GM19324 (cell line): ENCODE measurements at regions not wholly inside any gene's neighbourhood (a gene's known extent, or its start where the extent isn't known, plus 50 kb on each side); places are given as distances from the start of the nearest gene placed in this dataset.
"Not testable (repeated sequence)": the region's sequence is repeated elsewhere in the genome, so short reads cannot be mapped to it uniquely, and the experiment has no call there.

Experiments used
- ATAC-seq: cut with Tn5 transposase; IDR thresholded peaks from one replicate; pipeline ENCODE4 v1.9.1; 2021; ENCODE audit warnings: mild to moderate bottlenecking, moderate library complexity; ENCODE audit not compliant: unreplicated experiment, low FRiP score

GRCh38 chr2:142668420-142668819 lies 209.0 kb upstream of the KYNU start:
- no peak for ATAC-seq

GRCh38 chr2:142665241-142665640 lies 212.2 kb upstream of the KYNU start:
- no peak for ATAC-seq

GRCh38 chr2:142650601-142651000 lies 226.9 kb upstream of the KYNU start:
- no peak for ATAC-seq

DNA sequence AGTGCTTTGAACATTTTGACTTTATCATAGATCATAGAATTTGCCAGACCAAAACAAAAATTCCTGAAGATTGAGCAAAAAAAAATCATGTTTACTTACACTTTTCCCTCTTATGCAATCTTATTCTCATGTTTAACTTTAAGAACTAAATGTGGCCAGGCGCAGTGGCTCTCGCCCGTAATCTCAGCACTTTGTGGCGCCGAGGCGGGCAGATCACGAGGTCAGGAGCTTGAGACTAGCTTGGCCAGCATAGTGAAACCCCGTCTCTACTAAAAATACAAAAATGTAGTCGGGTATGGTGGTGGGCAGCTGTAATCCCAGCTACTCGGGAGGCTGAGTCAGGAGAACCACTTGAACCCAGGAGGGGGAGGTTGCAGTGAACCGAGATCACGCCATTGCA lies 227.9 kb upstream of the KYNU start:
- ATAC-seq, result no peak

DNA sequence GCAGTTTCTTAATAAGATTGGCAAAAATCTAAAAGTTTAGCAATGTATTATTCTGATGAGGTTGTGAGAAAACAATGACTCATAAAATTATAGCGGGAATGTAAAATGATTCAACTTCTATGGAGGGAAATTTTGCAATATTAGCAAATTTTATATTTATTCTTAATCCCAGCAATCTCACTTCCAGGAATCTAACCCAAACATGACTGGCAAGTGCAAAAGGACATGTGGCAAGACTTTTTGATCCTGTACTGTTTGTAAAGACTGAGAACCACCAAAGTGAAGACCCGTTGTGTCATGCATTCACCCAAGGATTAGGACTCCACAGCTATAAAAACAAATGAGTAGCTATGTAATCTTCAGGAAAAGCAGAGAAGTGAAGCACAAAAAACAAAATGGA lies 234.8 kb upstream of the KYNU start:
- no peak for ATAC-seq

DNA sequence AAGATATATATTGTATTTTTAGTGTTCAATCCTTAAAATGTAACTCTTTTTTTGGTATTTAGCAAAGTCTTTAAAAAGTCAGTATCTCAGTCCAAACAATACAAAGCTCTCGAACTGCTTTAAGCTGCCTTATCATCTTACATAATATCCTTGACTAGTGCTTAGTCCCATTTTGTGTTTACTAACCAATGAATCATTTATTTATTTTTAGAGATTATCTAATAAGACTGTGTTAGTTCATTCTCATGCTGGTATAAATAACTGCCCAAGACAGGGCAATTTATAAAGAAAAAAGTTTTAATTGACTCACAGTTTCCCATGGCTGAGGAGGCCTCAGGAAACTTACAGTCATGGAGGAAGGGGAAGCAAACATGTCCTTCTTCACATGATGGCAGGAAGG lies 248.3 kb upstream of the KYNU start:
- ATAC-seq, result no peak

DNA sequence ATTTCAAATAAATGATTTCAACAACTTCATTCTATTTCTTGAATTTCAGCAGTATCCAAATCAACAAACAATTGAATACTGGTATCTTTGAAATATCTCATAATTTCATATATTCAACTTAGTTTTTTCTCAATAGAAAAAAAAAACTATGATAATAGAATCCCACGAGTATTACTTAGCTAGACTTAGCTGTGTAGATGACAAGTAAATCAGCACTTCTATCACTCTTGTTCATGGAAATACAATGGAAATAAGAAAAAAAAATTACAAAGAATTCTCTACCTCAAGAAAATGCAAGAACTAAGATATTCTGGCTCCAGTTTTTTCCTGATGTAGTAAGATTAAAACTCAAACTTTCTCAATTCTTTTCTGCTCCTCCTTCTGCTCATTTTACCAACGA lies 256.2 kb upstream of the KYNU start:
- ATAC-seq, result no peak

DNA sequence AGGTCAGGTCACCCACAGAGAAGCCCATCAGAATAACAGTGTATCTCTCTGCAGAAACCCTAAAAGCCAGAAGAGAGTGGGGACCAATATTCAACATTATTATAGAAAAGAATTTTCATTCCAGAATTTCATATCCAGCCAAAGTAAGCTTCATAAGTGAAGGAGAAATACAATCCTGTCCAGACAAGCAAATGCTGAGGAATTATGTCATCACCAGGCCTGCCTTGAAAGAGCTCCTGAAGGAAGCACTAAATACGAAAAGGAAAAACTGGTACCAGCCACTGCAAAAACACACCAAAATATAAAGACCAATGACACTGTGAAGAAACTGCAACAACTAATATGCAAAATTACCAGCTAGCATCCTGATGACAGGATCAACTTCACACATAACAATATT lies 260.0 kb upstream of the KYNU start:
- no peak for ATAC-seq

DNA sequence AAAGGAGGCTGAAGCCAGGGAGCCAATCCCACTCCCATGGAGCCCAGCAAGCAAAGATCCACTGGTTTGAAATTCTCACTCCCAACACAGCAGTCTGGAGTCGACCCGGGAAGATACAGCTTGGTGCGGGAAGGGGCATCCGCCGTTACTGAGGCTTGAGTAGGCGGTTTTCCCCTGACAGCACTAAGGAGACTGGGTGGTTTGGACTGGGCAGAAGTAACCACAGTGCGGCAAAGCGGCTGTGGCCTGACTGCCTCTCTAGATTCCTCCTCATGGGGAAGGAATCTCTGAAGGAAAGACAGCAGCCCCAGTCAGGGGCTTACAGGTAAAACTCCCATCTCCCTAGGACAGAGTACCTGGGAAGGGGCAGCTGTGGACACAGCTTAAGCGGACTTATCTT lies 261.6 kb upstream of the KYNU start:
- ATAC-seq, result no peak

DNA sequence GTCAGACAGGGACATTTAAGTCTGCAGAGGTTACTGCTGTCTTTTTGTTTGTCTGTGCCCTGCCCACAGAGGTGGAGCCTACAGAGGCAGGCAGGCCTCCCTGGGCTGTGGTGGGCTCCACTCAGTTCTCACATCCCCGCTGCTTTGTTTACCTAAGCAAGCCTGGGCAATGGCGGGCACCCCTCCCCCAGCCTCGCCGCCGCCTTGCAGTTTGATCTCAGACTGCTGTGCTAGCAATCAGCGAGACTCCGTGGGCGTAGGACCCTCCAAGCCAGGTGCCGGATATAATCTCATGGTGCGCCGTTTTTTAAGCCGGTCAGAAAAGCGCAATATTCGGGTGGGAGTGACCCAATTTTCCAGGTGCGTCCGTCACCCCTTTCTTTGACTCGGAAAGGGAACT lies 264.3 kb upstream of the KYNU start:
- not testable (repeated sequence) for ATAC-seq

DNA sequence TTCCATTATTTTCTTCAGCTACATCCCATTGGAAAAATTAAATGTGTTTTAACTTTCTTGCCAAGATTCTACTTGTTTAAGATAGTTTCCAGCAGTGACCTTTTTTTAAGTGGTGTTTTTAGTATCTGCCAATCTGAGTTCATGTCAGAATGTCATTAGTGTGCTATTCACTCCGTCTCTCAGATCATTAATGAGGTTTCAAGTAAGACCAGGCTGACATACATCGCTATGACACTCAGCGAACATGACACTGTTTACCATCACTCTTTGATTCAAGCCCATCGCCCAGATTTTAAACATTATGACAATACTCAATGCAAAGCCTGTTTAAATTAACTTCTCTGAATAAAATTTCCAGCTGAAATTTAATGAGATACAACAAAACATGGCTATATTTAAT lies 272.0 kb upstream of the KYNU start:
- ATAC-seq, result no peak

- no peak for ATAC-seq
These were observed 273.7 kb upstream of the KYNU start for GRCh38 chr2:142603759-142604158.

- no peak for ATAC-seq
These were observed 275.0 kb upstream of the KYNU start for GRCh38 chr2:142602418-142602989.

DNA sequence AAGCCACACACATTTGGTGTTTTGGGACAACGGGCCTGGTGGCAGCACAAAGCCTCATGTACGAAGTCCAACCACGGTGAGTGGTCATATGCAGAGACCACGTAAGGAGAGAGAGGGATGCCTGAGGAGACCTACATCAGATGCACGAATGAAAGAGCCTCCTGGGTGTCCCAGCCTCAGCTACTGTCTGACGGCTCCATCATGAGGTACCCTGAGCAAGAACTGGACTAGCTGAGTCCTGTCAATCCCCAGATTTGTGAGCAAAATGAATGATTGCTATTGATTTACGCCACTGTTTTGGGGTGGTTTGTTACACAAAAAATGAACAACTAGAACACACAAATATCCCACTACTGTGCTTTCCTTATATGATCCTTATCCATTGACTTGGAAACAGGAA lies 275.7 kb upstream of the KYNU start:
- no peak for ATAC-seq

DNA sequence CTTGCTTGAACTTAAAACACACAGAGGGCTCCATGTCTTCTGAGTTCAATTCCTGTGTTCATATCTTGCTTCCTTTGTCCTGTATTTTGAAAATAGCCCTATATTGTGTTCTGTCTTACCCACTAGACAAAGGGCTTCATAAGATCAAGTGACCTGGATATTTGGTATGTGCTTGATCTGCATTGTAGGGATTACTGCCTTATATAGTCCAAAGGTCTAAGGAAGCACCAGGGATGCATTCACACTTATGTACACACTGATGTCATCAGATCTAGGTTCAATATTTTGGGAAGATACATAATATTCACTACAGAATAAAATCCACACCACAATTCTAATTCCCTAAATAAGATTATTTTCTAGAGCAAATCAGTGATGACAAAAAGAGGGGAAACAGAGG lies 278.0 kb upstream of the KYNU start:
- no peak for ATAC-seq

DNA sequence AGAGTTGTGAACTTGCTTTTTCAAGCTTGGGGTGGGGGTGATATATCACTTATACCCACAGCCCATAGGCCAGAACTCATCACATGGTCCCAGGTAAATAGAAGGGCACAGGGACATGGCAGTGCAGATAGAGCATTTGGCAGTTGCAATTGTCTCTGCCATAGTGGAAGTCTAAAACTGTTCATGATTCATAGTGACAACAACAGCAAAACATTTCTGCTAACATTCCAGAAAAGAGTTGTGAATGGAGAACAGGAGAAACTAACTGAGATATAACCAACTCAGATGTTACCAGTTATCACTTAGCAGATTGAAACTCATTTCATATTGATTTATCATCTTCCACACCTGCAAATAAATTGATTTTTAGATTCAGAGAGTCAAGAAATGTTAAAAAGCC lies 278.6 kb upstream of the KYNU start:
- ATAC-seq, result no peak

DNA sequence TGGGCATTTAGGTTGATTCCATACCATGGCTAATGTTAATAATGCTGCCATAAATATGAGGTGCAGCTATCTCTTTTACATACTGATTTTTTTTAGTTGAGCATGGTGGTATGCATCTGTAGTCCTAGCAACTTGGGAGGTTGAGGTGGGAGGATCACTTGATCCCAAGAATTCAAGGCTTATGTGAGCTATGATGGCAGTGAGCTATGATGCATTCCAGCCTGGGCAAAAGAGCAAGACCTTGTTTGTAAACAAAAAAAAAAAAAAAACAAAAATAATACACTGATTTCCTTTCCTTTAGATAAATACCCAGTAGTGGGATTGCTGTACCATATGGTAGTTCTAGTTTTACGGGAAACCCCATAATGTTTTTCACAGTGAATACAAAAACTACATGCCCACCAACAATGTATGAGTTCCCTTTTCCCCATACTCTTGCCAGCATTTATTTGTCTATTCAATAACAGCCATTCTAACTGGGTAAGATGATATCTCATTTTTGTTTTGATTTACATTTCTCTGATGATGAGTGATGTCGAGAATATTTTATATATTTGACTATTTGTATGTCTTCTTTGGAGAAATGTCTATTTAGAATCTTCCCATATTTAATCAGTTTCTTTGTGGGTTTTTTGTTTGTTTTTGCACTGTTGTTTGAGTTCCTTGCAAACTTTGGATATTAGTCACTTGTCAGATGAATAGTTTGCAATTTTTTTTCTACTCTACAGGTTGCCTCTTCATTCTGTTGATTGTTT lies 281.0 kb upstream of the KYNU start:
- ATAC-seq, result no peak

GRCh38 chr2:142594935-142595334 lies 282.5 kb upstream of the KYNU start:
- no peak for ATAC-seq

DNA sequence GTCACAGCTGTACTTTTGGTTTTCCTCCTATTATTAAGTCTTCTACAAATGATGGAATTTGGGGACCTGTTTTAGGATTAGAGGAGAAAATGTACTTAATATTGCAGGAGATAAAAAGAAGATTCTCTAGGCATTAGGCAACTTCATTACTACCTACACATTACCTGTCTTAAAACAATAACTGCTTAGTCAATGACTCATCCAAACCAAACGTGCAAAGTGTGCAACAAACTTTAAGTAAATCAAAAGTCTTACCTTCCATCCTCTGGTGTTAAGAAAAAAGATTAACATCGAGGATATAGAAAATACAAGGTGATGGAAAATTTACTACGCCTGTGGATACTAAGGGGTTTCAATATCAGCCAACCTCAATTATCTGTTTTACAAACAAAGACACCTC lies 285.3 kb upstream of the KYNU start:
- no peak for ATAC-seq

DNA sequence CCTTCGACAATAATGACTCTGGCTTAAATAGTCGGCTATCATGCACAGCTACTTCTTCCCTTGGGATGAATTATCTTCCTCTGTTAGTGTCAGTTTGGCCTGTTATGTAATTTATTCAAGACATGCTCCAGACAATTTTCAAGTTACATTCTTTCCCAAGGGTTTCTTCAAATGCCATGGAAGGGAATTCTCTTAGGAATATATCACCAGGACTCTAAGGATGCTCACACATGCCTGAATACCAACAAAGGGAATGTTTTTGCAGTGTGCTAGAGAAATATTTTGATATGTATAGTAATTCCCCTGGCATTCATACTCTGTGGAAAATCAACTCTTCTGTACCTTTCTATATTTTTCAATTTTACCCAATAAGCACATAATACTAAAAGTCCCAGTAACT lies 286.0 kb upstream of the KYNU start:
- no peak for ATAC-seq

DNA sequence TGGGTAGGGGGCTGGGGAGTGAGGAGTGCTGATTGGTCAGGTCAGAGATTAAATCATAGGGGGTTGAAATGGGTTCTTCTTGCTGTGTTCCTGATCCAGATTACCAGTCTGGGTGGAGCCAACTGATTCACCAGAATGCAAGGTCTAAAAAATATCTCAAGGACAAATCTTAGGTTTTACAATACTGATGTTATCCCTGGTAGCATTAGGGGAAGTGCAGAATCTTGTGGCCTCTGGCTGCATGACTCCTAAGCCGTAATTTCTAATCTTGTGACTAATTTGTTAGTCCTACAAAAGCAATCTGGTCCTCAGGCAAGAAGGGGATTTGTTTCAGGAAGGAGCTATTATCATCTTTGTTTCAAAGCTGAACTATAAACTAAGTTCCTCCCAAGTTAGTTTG lies 289.2 kb upstream of the KYNU start:
- no peak for ATAC-seq

- ATAC-seq, result no peak
These were observed 290.5 kb upstream of the KYNU start for GRCh38 chr2:142586693-142587580.
